Large intestine (tissue), 3 donors: ENCODE measurements at regions not wholly inside any gene's neighbourhood (a gene's known extent, or its start where the extent isn't known, plus 50 kb on each side); places are given as distances from the start of the nearest gene placed in this dataset.

Experiments
- DNase-seq, 2 donors: peaks; one replicate each; pipeline versions ENCODE4 v3.0.0 to v3.0.0-alpha.2; 2013
- H3K27ac ChIP-seq: one replicate; pipeline ENCODE4 v1.5.1; 2013; ENCODE audit warnings: low read length
- H3K27me3 ChIP-seq: 2 replicates; pipeline ENCODE4 v1.6.1; 2013; ENCODE audit warnings: low read length; ENCODE audit not compliant: control insufficient read depth, insufficient read depth
- H3K36me3 ChIP-seq: 2 replicates; pipeline ENCODE4 v1.6.1; 2013; ENCODE audit warnings: low read length; ENCODE audit not compliant: control insufficient read depth, insufficient read depth
- H3K4me1 ChIP-seq: one replicate; pipeline ENCODE4 v1.6.1; 2013; ENCODE audit warnings: low read length; ENCODE audit not compliant: control insufficient read depth, insufficient read depth
- H3K4me3 ChIP-seq: one replicate; pipeline ENCODE4 v1.5.1; 2013; ENCODE audit warnings: low read length
- H3K9me3 ChIP-seq: one replicate; pipeline ENCODE4 v1.6.1; 2013; ENCODE audit warnings: mild to moderate bottlenecking, low read depth, low read length, moderate library complexity; ENCODE audit not compliant: control insufficient read depth
- WGBS: methylation state at CpG from one replicate; pipeline ENCODE4 v1.1.5; 2013; ENCODE audit warnings: low lambda C conversion rate; ENCODE audit not compliant: insufficient coverage; 5-methylcytosine and 5-hydroxymethylcytosine counted together

GRCh38 chr6:33869121-33869520 lies 65.3 kb upstream of the MLN start:
- H3K27me3 ChIP-seq: no peaks in the 10 kb centered on the region

DNA sequence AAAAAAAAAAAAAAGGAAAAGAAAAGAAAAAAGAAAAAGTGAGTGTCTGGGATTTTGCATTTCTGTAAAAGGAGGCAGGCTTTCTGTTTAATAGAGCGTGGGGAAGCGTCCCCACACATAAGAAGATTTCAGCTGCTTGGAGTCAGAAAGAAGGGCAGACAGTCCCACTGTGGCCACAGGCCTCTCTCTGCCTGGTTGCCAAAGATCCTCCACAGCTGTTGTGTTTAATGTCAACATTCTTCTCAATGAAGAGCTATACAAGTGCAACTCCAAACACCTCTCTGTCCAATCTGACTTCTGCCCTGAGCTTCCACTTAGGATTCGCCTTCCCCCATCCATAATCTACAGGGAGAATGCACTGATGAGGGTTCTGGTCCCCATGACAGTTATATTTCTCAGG lies 64.3 kb upstream of the MLN start:
- Histone ChIP-seq H3K36me3 (no peaks in the 10 kb centered on the region), H3K4me3 (no peak overlapping the region), H3K27ac (no peak overlapping the region), H3K27me3 (no peaks in the 10 kb centered on the region), H3K4me1 (peaks cover 4% of the 10 kb centered on the region), H3K9me3 (no peaks in the 10 kb centered on the region)
- DNase-seq: no peak
- no CpG with 5 or more reads among the region's 3 CpGs for WGBS

More at GRCh38 chr6:33869121-33869520, 65.3 kb upstream of the MLN start:
- 92% methylated on average over 2 of the region's 5 CpGs for WGBS
- no peak overlapping the region for H3K27ac ChIP-seq
- H3K36me3 ChIP-seq: no peaks in the 10 kb centered on the region
- DNase-seq: no peak
- peaks cover 13% of the 10 kb centered on the region for H3K4me1 ChIP-seq
- H3K9me3 ChIP-seq: no peaks in the 10 kb centered on the region
- no peak overlapping the region for H3K4me3 ChIP-seq

- Histone ChIP-seq H3K36me3 (no peaks in the 10 kb centered on the region), H3K9me3 (no peaks in the 10 kb centered on the region), H3K27me3 (no peaks in the 10 kb centered on the region), H3K27ac (no peak overlapping the region), H3K4me3 (no peak overlapping the region), H3K4me1 (no peaks in the 10 kb centered on the region)
- DNase-seq: no peak
- WGBS: 88% methylated on average over 1 of the region's 4 CpGs
Measured at GRCh38 chr6:33865478-33866077, 61.8 kb upstream of the MLN start.

DNA sequence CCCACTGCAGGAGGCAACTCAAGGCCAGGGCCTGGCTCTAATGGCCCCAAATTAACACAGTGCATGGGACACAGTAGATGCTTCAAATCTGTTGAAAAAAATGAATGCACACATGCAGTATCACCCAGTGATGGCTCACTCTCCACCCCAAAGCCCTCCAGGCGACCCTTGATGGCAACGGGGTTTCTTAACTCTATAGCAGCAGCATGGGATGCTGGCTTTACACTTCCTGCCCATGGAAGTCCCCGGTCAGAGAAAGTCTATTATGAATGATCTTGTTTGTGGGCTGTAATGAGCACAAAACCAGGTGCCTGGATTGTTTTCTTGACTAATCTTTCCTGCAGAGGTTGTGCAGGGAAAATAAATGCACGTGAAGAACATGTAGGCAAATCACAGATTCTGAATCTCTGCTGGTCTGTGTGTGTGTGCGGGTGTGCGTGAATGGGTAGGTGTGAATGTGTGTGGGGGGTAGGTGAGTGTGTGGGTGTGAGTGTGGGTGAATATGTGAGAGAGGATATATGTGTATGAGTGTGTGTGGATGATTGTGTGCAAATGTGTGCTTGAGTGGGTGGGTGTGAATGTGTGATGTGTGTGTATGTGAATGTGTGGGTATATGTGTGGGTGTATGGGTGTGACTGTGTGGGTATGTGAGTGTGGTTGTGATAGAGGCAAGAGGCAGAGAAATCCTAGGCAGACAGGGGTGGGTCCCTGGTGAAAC lies 60.1 kb upstream of the MLN start:
- H3K27ac ChIP-seq: no peak overlapping the region
- H3K4me3 ChIP-seq: no peak overlapping the region
- WGBS: 100% methylated on average over 1 of the region's 6 CpGs
- no peaks in the 10 kb centered on the region for H3K4me1 ChIP-seq
- DNase-seq: no peak
- H3K27me3 ChIP-seq: no peaks in the 10 kb centered on the region
- H3K9me3 ChIP-seq: no peaks in the 10 kb centered on the region
- no peaks in the 10 kb centered on the region for H3K36me3 ChIP-seq

DNA sequence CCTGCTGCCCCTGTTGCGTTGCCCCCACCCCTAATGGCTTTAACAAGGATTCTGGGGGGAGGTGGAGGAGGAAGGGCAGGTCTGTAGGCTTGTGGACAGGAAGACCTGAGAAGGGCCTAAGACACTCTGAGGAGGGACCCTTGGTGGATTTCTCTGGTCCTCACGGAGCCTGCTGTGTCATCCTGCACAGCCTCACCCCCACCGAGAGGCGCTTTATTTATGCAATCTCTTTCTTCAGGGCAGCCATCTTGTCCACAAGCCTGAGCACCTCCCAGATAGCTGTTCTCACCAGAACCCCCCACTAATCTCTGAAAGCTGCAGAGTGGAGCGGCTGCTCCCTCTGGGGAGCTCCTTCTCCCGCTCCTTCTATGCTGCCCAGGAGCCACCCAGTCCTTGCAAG lies 59.3 kb upstream of the MLN start:
- WGBS: no CpG with 5 or more reads among the region's 6 CpGs
- no peaks in the 10 kb centered on the region for H3K9me3 ChIP-seq
- no peak overlapping the region for H3K4me3 ChIP-seq
- H3K27me3 ChIP-seq: no peaks in the 10 kb centered on the region
- H3K36me3 ChIP-seq: no peaks in the 10 kb centered on the region
- no peak for DNase-seq
- no peak overlapping the region for H3K27ac ChIP-seq
- no peaks in the 10 kb centered on the region for H3K4me1 ChIP-seq

DNA sequence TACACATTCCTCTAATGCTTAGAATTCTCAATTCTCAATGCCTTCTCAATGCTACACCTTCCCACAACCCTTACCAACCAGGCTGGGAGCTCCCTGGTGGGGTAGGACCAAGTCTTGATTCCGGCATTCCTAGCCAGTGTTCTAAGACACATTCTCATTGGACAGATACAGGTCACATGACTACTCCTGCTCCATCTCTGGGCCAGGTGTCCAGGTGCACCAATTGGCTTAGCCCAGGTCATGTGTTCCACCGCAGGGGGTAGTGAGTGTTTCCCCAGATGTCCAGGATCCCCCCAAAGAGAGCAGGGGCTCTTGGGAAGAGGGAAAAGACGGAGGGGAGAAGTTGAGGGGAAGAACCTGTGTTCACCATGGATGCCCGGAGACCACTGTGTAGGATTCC lies 58.7 kb upstream of the MLN start:
- H3K4me3 ChIP-seq: no peak overlapping the region
- no peaks in the 10 kb centered on the region for H3K27me3 ChIP-seq
- WGBS: no CpG with 5 or more reads among the region's 4 CpGs

DNA sequence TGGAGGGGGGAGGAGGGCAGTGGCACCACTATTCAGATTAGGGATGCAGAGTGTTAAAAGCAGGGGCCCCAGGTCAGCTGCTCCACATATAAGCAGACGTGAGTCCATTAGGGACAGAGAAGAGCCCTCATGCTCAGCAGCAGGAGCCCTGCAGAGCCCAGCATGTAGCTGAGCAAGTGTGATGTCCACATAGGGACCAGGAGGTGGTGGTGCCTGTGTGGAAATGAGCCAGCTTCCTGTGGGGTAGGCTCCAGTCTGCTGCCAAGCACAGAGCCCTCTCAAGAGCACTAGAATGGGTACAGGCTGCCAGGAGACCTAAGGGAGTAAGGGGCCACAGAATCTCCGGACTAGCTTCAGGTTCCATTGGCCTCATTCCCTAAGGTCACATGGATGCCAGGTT lies 57.9 kb upstream of the MLN start:
- H3K27ac ChIP-seq: no peak overlapping the region
- DNase-seq: no peak
- no peaks in the 10 kb centered on the region for H3K36me3 ChIP-seq
- H3K4me3 ChIP-seq: no peak overlapping the region
- H3K9me3 ChIP-seq: no peaks in the 10 kb centered on the region
- H3K4me1 ChIP-seq: no peaks in the 10 kb centered on the region
- no CpG with 5 or more reads among the region's 2 CpGs for WGBS
- no peaks in the 10 kb centered on the region for H3K27me3 ChIP-seq

More for the DNA sequence above, 58.7 kb upstream of the MLN start:
- Histone ChIP-seq H3K36me3 (no peaks in the 10 kb centered on the region), H3K27ac (no peak overlapping the region), H3K9me3 (no peaks in the 10 kb centered on the region), H3K4me1 (no peaks in the 10 kb centered on the region)
- no peak for DNase-seq

DNA sequence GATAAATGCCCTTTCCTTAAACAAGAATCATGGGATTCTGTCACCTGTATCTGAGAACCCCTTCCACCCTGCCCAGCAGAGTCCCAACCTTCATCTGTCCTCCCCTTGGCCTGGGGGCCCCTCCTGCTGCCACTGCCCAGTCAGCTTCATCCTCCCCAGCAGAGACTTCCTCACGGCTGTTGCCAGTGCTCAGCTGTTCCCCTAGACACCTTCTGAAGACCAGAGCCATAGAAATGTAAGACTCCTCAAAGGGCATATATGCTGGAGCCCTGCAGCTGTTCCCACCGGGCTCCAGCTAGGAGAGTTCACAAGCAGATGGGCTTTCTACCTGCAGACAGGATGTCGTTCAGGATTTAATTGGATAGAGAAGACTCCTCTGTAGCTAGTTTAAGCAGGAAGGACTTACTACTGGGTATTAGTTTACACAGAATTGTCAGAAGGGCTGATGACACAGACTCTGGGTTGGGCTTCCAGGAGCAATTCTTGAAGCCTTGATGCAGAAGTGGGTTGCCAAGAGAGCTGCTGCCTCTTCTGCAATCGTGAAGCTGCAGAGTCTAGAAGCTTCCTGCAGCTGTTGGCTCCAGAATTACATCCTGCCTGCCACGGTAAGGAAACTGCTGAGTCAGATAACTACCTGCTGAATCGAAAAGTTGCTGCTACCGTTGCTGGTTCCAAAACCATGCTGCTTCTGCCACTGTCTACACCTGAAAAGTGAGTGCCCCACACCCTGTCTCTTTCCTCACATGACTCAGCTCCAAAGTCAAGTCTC lies 57.1 kb upstream of the MLN start:
- DNase-seq: peak in 1 of 2 donors; percentile 56
- no peaks in the 10 kb centered on the region for H3K27me3 ChIP-seq

GRCh38 chr6:33860006-33860405 lies 56.2 kb upstream of the MLN start:
- H3K4me3 ChIP-seq: no peak overlapping the region
- no peak overlapping the region for H3K27ac ChIP-seq
- no peaks in the 10 kb centered on the region for H3K9me3 ChIP-seq
- H3K4me1 ChIP-seq: peaks cover 15% of the 10 kb centered on the region
- no peaks in the 10 kb centered on the region for H3K36me3 ChIP-seq
- H3K27me3 ChIP-seq: no peaks in the 10 kb centered on the region
- no peak for DNase-seq
- no CpG with 5 or more reads among the region's 6 CpGs for WGBS

More for the DNA sequence above, 57.1 kb upstream of the MLN start:
- H3K36me3 ChIP-seq: no peaks in the 10 kb centered on the region
- H3K4me3 ChIP-seq: no peak overlapping the region
- H3K4me1 ChIP-seq: peaks cover 6% of the 10 kb centered on the region
- WGBS: no CpG with 5 or more reads among the region's 7 CpGs
- no peak overlapping the region for H3K27ac ChIP-seq
- H3K9me3 ChIP-seq: no peaks in the 10 kb centered on the region

GRCh38 chr6:33858804-33859505 lies 55.2 kb upstream of the MLN start:
- Histone ChIP-seq H3K36me3 (no peaks in the 10 kb centered on the region), H3K27ac (no peak overlapping the region), H3K27me3 (no peaks in the 10 kb centered on the region), H3K4me1 (peaks cover 23% of the 10 kb centered on the region), H3K9me3 (no peaks in the 10 kb centered on the region), H3K4me3 (no peak overlapping the region)
- DNase-seq: no peak
- no CpG with 5 or more reads among the region's 16 CpGs for WGBS
